ENCODE measurements at regions not wholly inside any gene's neighbourhood (a gene's known extent, or its start where the extent isn't known, plus 50 kb on each side); places are given as distances from the start of the nearest gene placed in this dataset.

DNA sequence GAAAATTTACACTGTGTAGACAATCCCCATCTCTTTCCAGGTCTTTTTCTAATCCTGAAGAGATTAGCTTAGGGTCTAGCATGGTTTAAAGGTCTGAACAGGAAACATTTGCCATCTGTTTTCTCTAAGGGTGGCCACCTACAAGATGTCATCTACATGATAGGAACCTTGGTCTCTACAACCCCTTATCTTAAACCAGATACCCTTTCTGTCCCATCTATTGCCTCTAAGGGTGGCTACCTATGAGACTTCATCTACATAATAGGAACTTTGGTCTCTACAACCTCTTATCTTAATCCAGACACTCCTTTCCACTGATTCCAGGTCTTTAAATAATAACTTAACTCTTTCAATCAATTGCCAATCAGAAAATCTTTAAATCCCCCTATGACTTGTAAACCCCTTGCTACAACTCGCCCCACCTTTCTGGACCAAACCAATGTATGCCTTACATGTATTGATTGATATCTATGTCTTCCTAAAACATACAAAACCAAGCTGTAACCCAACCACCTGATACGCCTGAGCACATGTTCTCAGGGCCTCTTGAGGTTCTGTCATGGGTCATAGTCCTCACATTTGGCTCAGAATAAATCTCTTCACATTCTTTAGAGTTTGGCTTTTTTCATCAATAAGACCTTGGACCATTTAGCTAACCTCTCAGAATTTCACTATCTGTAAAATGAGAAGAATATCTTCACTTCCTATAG is 605.0 kb downstream of the TUSC7 start:
- TF ChIP-seq POLR2AphosphoS5 (IDR thresholded peaks at IDR 0.05) (no peak), POLR2A (IDR thresholded peaks at IDR 0.05) (no peak)
- TF ChIP-seq, protein P1, sequence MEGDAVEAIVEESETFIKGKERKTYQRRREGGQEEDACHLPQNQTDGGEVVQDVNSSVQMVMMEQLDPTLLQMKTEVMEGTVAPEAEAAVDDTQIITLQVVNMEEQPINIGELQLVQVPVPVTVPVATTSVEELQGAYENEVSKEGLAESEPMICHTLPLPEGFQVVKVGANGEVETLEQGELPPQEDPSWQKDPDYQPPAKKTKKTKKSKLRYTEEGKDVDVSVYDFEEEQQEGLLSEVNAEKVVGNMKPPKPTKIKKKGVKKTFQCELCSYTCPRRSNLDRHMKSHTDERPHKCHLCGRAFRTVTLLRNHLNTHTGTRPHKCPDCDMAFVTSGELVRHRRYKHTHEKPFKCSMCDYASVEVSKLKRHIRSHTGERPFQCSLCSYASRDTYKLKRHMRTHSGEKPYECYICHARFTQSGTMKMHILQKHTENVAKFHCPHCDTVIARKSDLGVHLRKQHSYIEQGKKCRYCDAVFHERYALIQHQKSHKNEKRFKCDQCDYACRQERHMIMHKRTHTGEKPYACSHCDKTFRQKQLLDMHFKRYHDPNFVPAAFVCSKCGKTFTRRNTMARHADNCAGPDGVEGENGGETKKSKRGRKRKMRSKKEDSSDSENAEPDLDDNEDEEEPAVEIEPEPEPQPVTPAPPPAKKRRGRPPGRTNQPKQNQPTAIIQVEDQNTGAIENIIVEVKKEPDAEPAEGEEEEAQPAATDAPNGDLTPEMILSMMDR (IDR thresholded peaks at IDR 0.05) = no peak

Measured in prostate gland (tissue), 2 donors.